Body of pancreas (tissue), 4 donors: ENCODE measurements at regions not wholly inside any gene's neighbourhood (a gene's known extent, or its start where the extent isn't known, plus 50 kb on each side); places are given as distances from the start of the nearest gene placed in this dataset.

ENCODE experiments used
- ATAC-seq: fragments of 150-250 bp; one replicate; pipeline ENCODE4 v1.9.1; 2016
- DNase-seq, 4 donors: peaks; one replicate each; pipeline ENCODE4 v3.0.0-alpha.2; 2019
- H3K27ac ChIP-seq, 4 donors: fragments of 200-600 bp; sonication (generic); 1 replicate in 3 of 4; 2 replicates in 1 of 4; pipeline versions ENCODE4 v1.5.1 to v1.6.1; 2016 to 2019; ENCODE audit warnings: mild to moderate bottlenecking in 1 of 4, mixed read lengths in 1 of 4, moderate library complexity in 1 of 4
- H3K27me3 ChIP-seq, 2 donors: fragments of 200-600 bp; sonication (generic); one replicate each; pipeline ENCODE4 v1.6.0; 2016; ENCODE audit warnings: mild to moderate bottlenecking in 1 of 2
- H3K36me3 ChIP-seq, 2 donors: fragments of 200-600 bp; sonication (generic); replicated peaks in 1 of 2; 2 replicates each; pipeline ENCODE4 v1.5.1; 2016; ENCODE audit warnings: low read depth in 2 of 2; ENCODE audit not compliant: insufficient read depth in 1 of 2
- H3K4me1 ChIP-seq: fragments of 200-600 bp; sonication (generic); one replicate; pipeline ENCODE4 v1.6.0; 2016
- H3K4me3 ChIP-seq, 2 donors: fragments of 200-600 bp; sonication (generic); 1 replicate in 1 of 2; 2 replicates in 1 of 2; pipeline ENCODE4 v1.5.1; 2016 to 2019
- H3K9me3 ChIP-seq, 3 donors: fragments of 200-600 bp; sonication (generic); 1 replicate in 2 of 3; 2 replicates in 1 of 3; pipeline ENCODE4 v1.5.1; 2016
- POLR2A ChIP-seq, 3 donors: fragments of 450-650 bp; IDR thresholded peaks; one replicate each; pipeline ENCODE4 v1.6.1; 2016; ENCODE audit warnings: antibody characterized with exemption in 3 of 3, mild to moderate bottlenecking in 2 of 3
- WGBS, 2 donors: methylation state at CpG; one replicate each; pipeline ENCODE4 v1.1.5; 2017; 5-methylcytosine and 5-hydroxymethylcytosine counted together
- intact Hi-C: fragments of 100-400 bp; cut with DNase I; formaldehyde crosslinking; loops from one replicate; pipeline ENCODE4 v1.15.1; 2023
- TF ChIP-seq, protein P1 (sequence below), 7 experiments: fragments of 450-650 bp in 4 of 7; fragments of 200-600 bp in 3 of 7; sonication (generic) in 3 of 7; IDR thresholded peaks; one replicate each; pipeline ENCODE4 v1.5.1; 2016 to 2019; ENCODE audit warnings: antibody characterized with exemption in 7 of 7

DNA sequence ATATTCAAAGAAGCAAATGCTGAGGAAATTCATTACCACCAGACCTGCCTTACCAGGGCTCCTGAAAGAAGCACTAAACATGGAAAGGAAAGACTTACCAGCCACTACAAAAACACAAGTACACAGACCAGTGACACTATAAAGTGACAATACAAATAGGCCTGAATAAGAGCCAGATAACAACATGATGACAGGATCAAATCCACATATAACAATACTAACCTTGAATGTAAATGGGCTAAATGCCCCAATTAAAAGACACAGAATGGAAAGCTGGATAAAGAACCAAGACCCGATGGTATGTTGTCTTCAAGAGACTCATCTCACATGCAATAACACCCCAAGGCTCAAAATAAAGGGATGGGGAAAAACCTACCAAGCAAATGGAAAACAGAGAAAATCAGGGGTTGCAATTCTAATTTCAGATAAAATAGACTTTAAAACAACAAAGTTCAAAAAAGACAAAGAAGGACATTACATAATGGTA, 353.4 kb downstream of the LNPK start:
- H3K4me1 ChIP-seq = no peaks in the 10 kb centered on the region
- DNase-seq = no peak
- no peak for ATAC-seq
- intact Hi-C loops = no loop called here
- H3K36me3 ChIP-seq = no peaks in the 10 kb centered on the region
- no peak overlapping the region for H3K4me3 ChIP-seq
- no peaks in the 10 kb centered on the region for H3K27me3 ChIP-seq
- no peak overlapping the region for H3K27ac ChIP-seq
- TF ChIP-seq, protein P1, sequence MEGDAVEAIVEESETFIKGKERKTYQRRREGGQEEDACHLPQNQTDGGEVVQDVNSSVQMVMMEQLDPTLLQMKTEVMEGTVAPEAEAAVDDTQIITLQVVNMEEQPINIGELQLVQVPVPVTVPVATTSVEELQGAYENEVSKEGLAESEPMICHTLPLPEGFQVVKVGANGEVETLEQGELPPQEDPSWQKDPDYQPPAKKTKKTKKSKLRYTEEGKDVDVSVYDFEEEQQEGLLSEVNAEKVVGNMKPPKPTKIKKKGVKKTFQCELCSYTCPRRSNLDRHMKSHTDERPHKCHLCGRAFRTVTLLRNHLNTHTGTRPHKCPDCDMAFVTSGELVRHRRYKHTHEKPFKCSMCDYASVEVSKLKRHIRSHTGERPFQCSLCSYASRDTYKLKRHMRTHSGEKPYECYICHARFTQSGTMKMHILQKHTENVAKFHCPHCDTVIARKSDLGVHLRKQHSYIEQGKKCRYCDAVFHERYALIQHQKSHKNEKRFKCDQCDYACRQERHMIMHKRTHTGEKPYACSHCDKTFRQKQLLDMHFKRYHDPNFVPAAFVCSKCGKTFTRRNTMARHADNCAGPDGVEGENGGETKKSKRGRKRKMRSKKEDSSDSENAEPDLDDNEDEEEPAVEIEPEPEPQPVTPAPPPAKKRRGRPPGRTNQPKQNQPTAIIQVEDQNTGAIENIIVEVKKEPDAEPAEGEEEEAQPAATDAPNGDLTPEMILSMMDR (IDR thresholded peaks at IDR 0.05) = no peak
- no peak for TF ChIP-seq POLR2A (IDR thresholded peaks at IDR 0.05)
- H3K9me3 ChIP-seq = no peaks in the 10 kb centered on the region
- WGBS, 2 donors = 0% methylated on average over 1 of the region's 1 CpG

DNA sequence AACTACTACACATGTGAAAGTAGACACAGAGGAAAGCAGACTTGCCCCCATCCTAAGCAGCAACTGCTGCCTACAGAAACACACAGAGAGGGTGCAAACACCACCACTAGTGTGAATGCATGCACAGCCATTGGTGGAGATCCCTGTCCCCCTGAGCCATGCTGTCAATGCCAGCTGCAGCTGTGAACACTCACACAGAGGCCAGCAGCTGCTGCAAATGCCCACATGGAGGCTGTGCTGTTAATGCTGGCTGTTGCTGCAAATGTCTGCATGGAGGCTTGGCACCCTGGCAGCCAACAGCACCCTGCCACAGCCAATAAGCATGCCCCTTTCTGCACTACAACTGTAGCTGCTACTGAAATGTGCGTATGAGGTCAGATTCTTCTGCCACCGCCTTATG, 355.0 kb downstream of the LNPK start:
- TF ChIP-seq, protein P1 (IDR thresholded peaks at IDR 0.05) = no peak
- no peak for TF ChIP-seq POLR2A (IDR thresholded peaks at IDR 0.05)
- Histone ChIP-seq H3K9me3 (no peaks in the 10 kb centered on the region), H3K27me3 (no peaks in the 10 kb centered on the region), H3K27ac (no peak overlapping the region), H3K36me3 (no peaks in the 10 kb centered on the region), H3K4me3 (no peak overlapping the region), H3K4me1 (no peaks in the 10 kb centered on the region)
- ATAC-seq (no peak), DNase-seq (no peak)
- 93 to 94% methylated on average over 2 of the region's 2 CpGs for WGBS, 2 donors
- intact Hi-C loops = no loop called here

DNA sequence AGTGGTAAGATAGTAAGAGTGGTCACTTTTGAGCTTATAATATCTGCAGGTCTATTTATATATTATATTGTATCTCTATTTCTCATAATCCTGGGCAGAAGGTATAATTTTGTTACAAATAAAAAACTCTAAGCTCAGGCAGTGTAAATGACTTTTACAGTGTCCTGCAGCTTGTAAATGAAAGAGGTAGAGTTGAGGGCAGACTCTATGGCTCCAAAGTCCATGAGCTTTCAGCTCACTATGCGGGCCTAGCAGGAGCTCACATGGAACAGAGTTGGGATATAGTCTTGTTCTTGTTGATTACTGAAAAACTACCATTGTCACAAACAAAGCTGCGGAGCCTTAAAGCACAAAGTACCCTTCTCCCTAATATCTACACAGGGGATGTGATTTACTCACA, 361.4 kb downstream of the LNPK start:
- Histone ChIP-seq H3K27me3 (no peaks in the 10 kb centered on the region), H3K27ac (no peak overlapping the region), H3K9me3 (no peaks in the 10 kb centered on the region), H3K4me1 (no peaks in the 10 kb centered on the region), H3K36me3 (no peaks in the 10 kb centered on the region), H3K4me3 (no peak overlapping the region)
- intact Hi-C loops = no loop called here
- ATAC-seq (no peak), DNase-seq (no peak)
- WGBS, 2 donors = 76 to 82% methylated on average over 2 of the region's 2 CpGs
- no peak for TF ChIP-seq POLR2A (IDR thresholded peaks at IDR 0.05)
- TF ChIP-seq, protein P1 (IDR thresholded peaks at IDR 0.05) = no peak

DNA sequence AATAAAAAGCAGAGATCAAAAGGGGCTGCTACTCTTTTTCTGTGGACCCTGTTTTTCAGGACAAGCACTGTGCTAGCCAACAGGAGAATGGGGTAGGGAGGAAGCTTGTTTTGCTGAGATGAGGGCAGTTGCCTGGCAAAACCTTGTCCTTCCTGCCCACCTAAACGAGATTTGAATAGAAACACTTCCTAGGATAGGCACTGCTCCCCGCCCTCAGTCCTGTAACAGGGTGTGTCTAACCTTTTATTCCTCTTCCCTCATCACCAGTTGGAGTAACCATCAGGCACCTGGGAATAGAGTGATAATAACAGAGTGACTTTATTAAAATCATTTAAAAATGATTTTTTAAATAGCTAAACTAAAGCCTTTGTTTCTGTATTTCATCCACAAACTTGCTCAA, 368.8 kb downstream of the LNPK start:
- H3K4me1 ChIP-seq = no peaks in the 10 kb centered on the region
- TF ChIP-seq, protein P1 (IDR thresholded peaks at IDR 0.05) = no peak
- TF ChIP-seq POLR2A (IDR thresholded peaks at IDR 0.05) = no peak
- no peak overlapping the region for H3K27ac ChIP-seq
- H3K9me3 ChIP-seq = no peaks in the 10 kb centered on the region
- 25 to 27% methylated on average over 2 of the region's 2 CpGs for WGBS, 2 donors
- no peaks in the 10 kb centered on the region for H3K36me3 ChIP-seq
- no peak overlapping the region for H3K4me3 ChIP-seq
- DNase-seq (no peak), ATAC-seq (no peak)
- intact Hi-C loops = no loop called here
- no peaks in the 10 kb centered on the region for H3K27me3 ChIP-seq

DNA sequence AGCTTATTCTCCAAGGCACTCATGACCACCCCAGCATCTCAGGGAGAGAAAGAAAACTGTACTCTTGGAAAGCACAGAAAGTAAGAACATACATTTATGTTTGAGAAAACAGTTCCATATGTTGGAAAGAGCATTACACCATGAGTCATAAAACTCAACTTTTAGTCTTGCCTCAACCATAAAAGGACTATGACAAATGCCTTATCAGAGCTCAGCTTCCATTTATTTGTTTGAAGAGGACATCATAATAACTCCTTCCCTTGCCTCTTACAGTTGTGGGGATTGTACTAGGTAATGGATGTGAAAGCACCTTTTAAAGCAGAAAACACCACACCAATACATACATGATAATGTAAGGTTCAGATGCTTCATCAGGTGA, 370.8 kb downstream of the LNPK start:
- intact Hi-C loops = no loop called here

More for the DNA sequence above, 370.8 kb downstream of the LNPK start:
- H3K4me3 ChIP-seq = no peak overlapping the region
- H3K9me3 ChIP-seq = no peaks in the 10 kb centered on the region
- ATAC-seq (no peak), DNase-seq (no peak)
- no peaks in the 10 kb centered on the region for H3K4me1 ChIP-seq
- no peaks in the 10 kb centered on the region for H3K27me3 ChIP-seq
- no peaks in the 10 kb centered on the region for H3K36me3 ChIP-seq
- no peak for TF ChIP-seq POLR2A (IDR thresholded peaks at IDR 0.05)
- TF ChIP-seq, protein P1 (IDR thresholded peaks at IDR 0.05) = no peak
- H3K27ac ChIP-seq = no peak overlapping the region
